ENCODE measurements at regions not wholly inside any gene's neighbourhood (a gene's known extent, or its start where the extent isn't known, plus 50 kb on each side); places are given as distances from the start of the nearest gene placed in this dataset.

DNA sequence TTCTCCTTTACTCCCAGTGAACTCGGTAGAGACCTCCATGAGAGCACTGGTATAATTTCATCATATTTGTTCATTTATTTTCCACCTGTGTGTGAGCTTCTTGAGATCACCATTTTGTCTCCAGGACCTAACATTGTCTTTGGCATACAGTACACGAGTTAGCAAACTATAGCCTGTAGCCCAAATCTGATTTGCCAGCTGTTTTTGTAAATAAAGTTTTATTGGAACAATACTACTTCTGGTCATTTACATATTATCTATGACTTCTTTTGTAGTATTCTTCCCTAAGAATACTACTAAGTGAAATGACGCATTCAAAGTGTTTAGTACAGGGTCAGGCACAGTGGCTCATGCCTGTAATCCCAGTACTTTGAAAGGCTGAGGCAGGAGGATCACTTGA, 449.5 kb downstream of the PLPP3 start:
- TF ChIP-seq, protein P1, sequence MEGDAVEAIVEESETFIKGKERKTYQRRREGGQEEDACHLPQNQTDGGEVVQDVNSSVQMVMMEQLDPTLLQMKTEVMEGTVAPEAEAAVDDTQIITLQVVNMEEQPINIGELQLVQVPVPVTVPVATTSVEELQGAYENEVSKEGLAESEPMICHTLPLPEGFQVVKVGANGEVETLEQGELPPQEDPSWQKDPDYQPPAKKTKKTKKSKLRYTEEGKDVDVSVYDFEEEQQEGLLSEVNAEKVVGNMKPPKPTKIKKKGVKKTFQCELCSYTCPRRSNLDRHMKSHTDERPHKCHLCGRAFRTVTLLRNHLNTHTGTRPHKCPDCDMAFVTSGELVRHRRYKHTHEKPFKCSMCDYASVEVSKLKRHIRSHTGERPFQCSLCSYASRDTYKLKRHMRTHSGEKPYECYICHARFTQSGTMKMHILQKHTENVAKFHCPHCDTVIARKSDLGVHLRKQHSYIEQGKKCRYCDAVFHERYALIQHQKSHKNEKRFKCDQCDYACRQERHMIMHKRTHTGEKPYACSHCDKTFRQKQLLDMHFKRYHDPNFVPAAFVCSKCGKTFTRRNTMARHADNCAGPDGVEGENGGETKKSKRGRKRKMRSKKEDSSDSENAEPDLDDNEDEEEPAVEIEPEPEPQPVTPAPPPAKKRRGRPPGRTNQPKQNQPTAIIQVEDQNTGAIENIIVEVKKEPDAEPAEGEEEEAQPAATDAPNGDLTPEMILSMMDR (IDR thresholded peaks at IDR 0.05) = no peak
- TF ChIP-seq POLR2A (IDR thresholded peaks at IDR 0.05) = no peak

Data from lower leg skin (tissue), 3 donors.